Hippocampal formation (tissue), 2 donors: ENCODE measurements at regions not wholly inside any gene's neighbourhood (a gene's known extent, or its start where the extent isn't known, plus 50 kb on each side); places are given as distances from the start of the nearest gene placed in this dataset.
"Not testable (repeated sequence)": the region's sequence is repeated elsewhere in the genome, so short reads cannot be mapped to it uniquely, and the experiment has no call there.

Experiments
- DNase-seq, 2 donors: peaks; one replicate each; lab custom pipeline; 2025; lab: John Stamatoyannopoulos, UW

- not testable (repeated sequence) for DNase-seq
Measured at GRCh38 chr2:66243809-66244208, 191.1 kb upstream of the MEIS1 start.

GRCh38 chr2:66242888-66243287 lies 192.0 kb upstream of the MEIS1 start:
- not testable (repeated sequence) for DNase-seq

GRCh38 chr2:66242099-66242789 lies 192.7 kb upstream of the MEIS1 start:
- no peak for DNase-seq

- peak in 1 of 2 donors; percentile 42 for DNase-seq
Measured at GRCh38 chr2:66240286-66240685, 194.6 kb upstream of the MEIS1 start.

- DNase-seq: peak; percentile 1 to 2
Measured at GRCh38 chr2:66239655-66240054, 195.3 kb upstream of the MEIS1 start.

- DNase-seq: no peak
Measured at GRCh38 chr2:66237803-66238379, 197.0 kb upstream of the MEIS1 start.

- no peak for DNase-seq
Measured at GRCh38 chr2:66236816-66237802, 197.8 kb upstream of the MEIS1 start.

GRCh38 chr2:66236067-66236685 lies 198.7 kb upstream of the MEIS1 start:
- DNase-seq: no peak

GRCh38 chr2:66235428-66235827 lies 199.5 kb upstream of the MEIS1 start:
- no peak for DNase-seq

GRCh38 chr2:66233981-66234380 lies 200.9 kb upstream of the MEIS1 start:
- no peak for DNase-seq

- no peak for DNase-seq
Measured at GRCh38 chr2:66228128-66228547, 206.8 kb upstream of the MEIS1 start.

GRCh38 chr2:66217039-66217585 lies 217.8 kb upstream of the MEIS1 start:
- DNase-seq: no peak

- DNase-seq: no peak
Measured at GRCh38 chr2:66212749-66213148, 222.2 kb upstream of the MEIS1 start.

- no peak for DNase-seq
Measured at GRCh38 chr2:66202586-66202985, 232.3 kb upstream of the MEIS1 start.

- DNase-seq: no peak
Measured at GRCh38 chr2:66201242-66201641, 233.7 kb upstream of the MEIS1 start.

GRCh38 chr2:66198873-66199272 lies 236.1 kb upstream of the MEIS1 start:
- DNase-seq: no peak

GRCh38 chr2:66192888-66193287 lies 242.0 kb upstream of the MEIS1 start:
- no peak for DNase-seq

GRCh38 chr2:66191311-66191710 lies 243.6 kb upstream of the MEIS1 start:
- no peak for DNase-seq

GRCh38 chr2:66189553-66189952 lies 245.4 kb upstream of the MEIS1 start:
- no peak for DNase-seq

- no peak for DNase-seq
Measured at GRCh38 chr2:66186537-66186936, 248.4 kb upstream of the MEIS1 start.

GRCh38 chr2:66185497-66186054 lies 249.3 kb upstream of the MEIS1 start:
- no peak for DNase-seq
